ENCODE measurements at regions not wholly inside any gene's neighbourhood (a gene's known extent, or its start where the extent isn't known, plus 50 kb on each side); places are given as distances from the start of the nearest gene placed in this dataset.
"Not testable (repeated sequence)": the region's sequence is repeated elsewhere in the genome, so short reads cannot be mapped to it uniquely, and the experiment has no call there.

GRCh38 chr10:106038246-106038645, 1126.3 kb downstream of the SORCS1 start:
- DNase-seq, result no peak

- no peak for DNase-seq
These were observed 1131.4 kb downstream of the SORCS1 start for GRCh38 chr10:106033065-106033464.

- no peak for DNase-seq
These were observed 1132.0 kb downstream of the SORCS1 start for GRCh38 chr10:106032450-106033002.

GRCh38 chr10:106027240-106027639, 1137.3 kb downstream of the SORCS1 start:
- no peak for DNase-seq

GRCh38 chr10:106025208-106025811, 1139.2 kb downstream of the SORCS1 start:
- no peak for DNase-seq

- no peak for DNase-seq
These were observed 1141.2 kb downstream of the SORCS1 start for GRCh38 chr10:106023329-106023728.

- not testable (repeated sequence) for DNase-seq
These were observed 1144.9 kb downstream of the SORCS1 start for GRCh38 chr10:106019559-106019958.

GRCh38 chr10:106015369-106016199, 1148.9 kb downstream of the SORCS1 start:
- DNase-seq, result not testable (repeated sequence)

GRCh38 chr10:106011250-106011649, 1153.3 kb downstream of the SORCS1 start:
- no peak for DNase-seq

GRCh38 chr10:106000721-106001120, 1163.8 kb downstream of the SORCS1 start:
- no peak for DNase-seq

GRCh38 chr10:105993609-105994008, 1170.9 kb downstream of the SORCS1 start:
- no peak for DNase-seq

GRCh38 chr10:105992928-105993327, 1171.6 kb downstream of the SORCS1 start:
- no peak for DNase-seq

GRCh38 chr10:105990529-105990928, 1174.0 kb downstream of the SORCS1 start:
- no peak for DNase-seq

GRCh38 chr10:105989995-105990394, 1174.5 kb downstream of the SORCS1 start:
- DNase-seq, result no peak

- DNase-seq, result no peak
These were observed 1175.7 kb downstream of the SORCS1 start for GRCh38 chr10:105988848-105989247.

- no peak for DNase-seq
These were observed 1177.4 kb downstream of the SORCS1 start for GRCh38 chr10:105986912-105987635.

GRCh38 chr10:105986486-105986885, 1178.0 kb downstream of the SORCS1 start:
- DNase-seq, result no peak

- DNase-seq, result no peak
These were observed 1181.8 kb downstream of the SORCS1 start for GRCh38 chr10:105982735-105983134.

GRCh38 chr10:105981679-105982078, 1182.8 kb downstream of the SORCS1 start:
- no peak for DNase-seq

- peak; percentile 10 for DNase-seq
These were observed 1189.6 kb downstream of the SORCS1 start for GRCh38 chr10:105974803-105975456.

- no peak for DNase-seq
These were observed 1190.6 kb downstream of the SORCS1 start for GRCh38 chr10:105973902-105974301.

- DNase-seq, result no peak
These were observed 1191.1 kb downstream of the SORCS1 start for GRCh38 chr10:105973360-105973759.

- no peak for DNase-seq
These were observed 1193.0 kb downstream of the SORCS1 start for GRCh38 chr10:105971460-105971859.
